GM11168 (cell line): ENCODE measurements at regions not wholly inside any gene's neighbourhood (a gene's known extent, or its start where the extent isn't known, plus 50 kb on each side); places are given as distances from the start of the nearest gene placed in this dataset.

Experiments
- in situ Hi-C: fragments of 300-500 bp; cut with MboI; formaldehyde crosslinking; loops from one replicate; pipeline ENCODE4 v1.12.0; 2022; ENCODE audit warnings: low sequenced_read_pairs; ENCODE audit not compliant: unreplicated experiment

GRCh38 chr3:132183811-132184210, 133.4 kb upstream of the ACP3 start:
- in situ Hi-C loops = no loop called here

DNA sequence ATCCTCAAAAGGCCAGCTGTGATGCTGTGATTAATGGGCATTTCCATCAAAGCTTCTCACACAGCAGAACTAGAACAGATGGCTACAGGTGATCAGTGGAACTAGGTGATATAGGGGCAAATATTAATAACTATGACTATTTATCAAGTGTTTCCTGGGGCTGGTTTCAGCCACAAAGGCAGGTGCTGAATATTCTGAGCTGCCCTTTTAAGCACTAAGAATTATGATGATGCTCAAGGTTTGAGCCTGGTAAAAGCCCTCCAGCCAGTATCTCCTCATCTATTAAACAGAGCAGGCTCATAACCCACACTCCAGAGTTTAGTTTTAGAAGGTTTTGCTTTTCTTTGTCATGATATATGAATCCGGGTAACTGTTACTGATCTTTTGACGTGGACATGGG, 129.5 kb upstream of the ACP3 start:
- in situ Hi-C loops = no loop called here

DNA sequence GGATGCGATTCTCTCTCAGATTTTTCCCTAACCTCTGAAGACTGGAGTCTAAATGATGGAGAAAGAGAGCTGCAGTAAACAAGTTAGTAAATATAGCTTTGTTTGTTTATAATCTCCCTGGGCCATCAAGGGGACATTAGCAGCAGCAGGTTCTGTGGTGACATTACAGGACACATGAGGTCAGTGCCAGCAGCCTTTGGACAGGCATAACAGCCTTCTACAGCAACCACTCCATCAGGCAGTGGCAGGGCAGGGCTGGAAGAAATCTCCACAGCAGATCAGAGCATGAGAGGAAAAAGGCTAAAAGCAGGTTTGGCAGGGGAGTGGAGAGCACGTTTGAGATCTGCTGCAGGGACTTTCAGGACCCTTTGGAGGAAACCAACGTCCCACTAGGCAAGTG, 127.6 kb upstream of the ACP3 start:
- in situ Hi-C loops = no loop called here

GRCh38 chr3:132196113-132196512, 121.1 kb upstream of the ACP3 start:
- in situ Hi-C loops = no loop called here

DNA sequence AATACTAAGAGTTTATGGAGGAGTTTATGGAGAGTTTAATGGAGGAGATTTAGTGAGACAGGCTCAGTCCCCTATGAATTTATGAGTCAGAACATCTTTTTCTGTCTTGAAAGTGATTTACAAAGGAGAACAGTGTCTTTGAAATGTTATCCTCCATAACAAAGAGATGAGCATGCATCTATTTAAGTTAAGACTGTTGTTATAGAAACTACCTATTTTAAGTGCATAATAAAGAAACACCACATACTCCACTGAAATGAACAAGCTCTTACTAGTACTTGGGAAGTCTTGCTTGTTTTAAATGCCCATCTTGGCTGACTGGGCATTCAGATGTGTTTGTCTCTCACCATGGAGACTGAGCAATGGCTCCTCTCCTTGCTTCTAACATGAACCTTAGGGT, 118.7 kb upstream of the ACP3 start:
- in situ Hi-C loops = no loop called here

DNA sequence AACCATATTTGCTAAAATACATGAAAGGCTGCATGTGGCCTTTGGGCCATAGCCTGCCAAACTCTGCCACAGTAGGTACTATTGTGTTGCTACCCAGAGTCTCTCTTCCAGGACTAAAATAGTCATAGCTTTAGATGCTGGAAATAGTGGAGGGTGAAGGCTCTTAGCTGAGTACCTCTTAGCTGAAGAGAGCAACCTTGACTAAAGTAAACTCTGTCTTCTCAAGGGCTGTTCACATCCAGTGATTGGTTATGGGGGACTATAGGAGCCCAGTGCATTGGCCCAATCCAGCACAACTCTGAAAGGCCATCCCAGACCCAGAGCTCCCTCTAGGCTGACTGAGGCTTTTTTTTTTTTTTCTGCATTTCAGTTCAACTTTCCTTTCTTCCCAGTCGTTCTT, 117.8 kb upstream of the ACP3 start:
- in situ Hi-C loops = no loop called here

GRCh38 chr3:132202586-132202985, 114.6 kb upstream of the ACP3 start:
- in situ Hi-C loops = no loop called here

DNA sequence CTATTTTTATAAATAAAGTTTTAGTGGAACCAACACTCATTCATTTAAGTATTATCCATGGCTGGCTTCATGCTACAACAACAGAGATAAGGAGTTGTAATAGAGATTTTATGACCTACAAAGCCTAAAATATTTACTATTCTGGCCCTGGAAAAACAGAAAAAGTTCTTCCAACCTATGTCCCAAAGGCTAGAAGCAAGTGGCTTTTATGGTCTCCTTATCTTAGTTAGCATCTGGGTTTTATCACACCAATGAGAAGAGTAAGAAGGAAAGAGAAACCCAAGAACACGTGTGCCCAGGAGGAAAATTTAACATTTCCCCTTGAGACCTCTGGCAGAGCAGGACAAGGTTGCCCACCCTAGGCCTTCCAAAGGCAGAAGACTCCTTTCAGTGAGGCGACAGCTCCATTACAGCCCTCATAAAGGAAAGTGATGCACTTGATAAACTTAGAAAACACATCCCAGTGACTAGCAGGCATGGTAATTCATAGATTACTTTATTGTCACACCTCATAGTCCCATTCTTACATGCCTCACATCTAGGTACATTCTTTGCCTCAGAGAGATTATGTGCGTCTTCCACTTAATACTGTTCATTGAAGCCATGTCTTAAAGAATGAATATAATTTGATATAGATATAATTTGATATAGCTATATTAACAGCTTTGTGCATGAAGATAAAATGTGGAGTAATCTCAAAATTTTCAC, 113.2 kb upstream of the ACP3 start:
- in situ Hi-C loops = no loop called here

DNA sequence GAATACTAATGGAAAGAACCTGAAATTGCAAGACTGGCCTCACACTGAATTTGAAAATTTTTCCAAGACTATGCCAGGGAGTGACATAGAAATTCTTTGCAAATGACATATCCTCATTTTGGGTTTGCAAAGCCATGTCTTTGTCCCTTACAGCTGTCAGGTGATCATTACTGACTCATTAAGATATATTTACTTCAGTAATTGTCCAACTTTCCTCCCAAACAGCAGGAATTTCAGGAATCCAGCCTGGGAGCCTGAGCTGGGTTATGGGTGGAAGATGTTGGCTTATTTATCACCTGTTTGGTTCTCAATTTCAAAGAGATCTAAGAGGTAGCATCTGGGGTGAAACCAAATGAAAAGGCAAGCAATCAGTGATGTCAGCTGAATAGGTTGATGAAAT, 111.6 kb upstream of the ACP3 start:
- in situ Hi-C loops = no loop called here

DNA sequence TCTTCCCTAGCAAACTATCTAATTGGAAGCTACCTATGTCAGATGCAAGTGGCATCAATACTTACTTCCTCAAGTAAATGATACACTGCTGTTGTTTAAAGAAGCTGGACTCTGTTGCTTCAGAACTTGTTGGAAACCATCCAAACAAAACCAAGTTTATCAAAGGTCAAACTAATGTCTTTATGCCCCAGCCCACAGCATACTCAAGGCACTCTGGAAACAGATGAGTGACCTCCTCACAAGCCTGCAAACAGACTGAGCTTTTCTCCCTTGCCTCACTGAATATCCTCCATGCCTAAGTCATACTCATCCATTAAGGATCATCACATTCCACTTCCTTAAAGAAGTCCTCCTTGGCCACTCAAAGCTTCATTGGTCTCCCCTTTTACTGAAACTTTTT, 107.4 kb upstream of the ACP3 start:
- in situ Hi-C loops = no loop called here

DNA sequence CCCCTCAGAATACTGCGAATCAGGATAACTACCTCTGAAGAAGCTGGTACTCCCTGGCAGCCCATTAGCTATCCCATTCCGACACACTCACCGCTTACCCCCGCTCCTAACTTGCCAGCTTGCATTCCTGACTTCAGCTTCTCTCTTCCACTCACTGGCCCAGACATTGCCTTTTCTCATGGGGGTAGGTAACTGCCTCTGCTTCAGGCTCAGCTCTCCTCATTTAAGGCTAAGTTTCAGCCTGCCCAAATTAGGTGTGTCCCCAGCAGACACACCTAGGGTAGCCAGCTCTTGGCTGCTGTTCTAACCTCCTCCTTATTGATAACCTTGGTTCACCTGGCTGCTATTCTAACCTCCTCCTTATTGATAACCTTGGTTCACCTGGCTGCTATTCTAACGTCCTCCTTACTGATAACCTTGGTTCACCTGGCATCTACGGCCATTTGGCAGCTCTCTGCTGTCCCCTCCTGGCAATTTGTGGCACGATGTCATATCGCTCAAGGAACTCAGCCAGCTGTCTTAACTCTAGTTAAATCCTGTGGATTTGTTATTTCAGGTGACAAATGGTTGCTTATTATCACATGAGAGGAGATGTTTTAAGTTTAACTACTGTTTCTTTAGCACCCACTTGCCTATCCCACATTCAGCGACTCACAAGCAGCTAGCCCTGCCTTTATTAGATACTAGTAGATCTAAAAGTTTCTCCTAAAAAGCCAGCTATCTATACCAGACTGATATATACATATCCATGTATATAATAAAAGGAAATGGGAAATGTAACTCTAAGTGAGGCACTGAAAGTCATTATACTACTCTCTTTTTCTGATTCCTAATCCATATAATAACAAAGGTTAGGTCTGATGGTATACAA, 106.5 kb upstream of the ACP3 start:
- in situ Hi-C loops = no loop called here

DNA sequence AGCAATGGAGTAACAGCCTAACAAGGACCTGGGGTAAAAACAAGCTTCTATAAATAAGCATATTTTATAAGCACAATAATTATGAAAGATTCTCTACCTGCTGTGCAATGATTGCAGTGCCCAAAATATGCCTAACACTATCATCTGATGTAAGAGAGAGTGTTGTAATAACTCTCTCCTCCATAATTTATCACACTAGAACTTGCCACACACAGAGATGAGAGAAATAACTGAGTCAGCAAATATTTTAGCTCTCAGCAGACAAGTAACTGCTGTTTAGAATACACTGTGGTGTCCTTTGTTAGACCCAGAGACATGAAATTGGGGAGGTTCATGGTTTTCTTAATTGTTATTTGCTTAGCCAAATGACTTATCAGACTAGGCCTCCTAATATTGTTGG, 105.3 kb upstream of the ACP3 start:
- in situ Hi-C loops = no loop called here

DNA sequence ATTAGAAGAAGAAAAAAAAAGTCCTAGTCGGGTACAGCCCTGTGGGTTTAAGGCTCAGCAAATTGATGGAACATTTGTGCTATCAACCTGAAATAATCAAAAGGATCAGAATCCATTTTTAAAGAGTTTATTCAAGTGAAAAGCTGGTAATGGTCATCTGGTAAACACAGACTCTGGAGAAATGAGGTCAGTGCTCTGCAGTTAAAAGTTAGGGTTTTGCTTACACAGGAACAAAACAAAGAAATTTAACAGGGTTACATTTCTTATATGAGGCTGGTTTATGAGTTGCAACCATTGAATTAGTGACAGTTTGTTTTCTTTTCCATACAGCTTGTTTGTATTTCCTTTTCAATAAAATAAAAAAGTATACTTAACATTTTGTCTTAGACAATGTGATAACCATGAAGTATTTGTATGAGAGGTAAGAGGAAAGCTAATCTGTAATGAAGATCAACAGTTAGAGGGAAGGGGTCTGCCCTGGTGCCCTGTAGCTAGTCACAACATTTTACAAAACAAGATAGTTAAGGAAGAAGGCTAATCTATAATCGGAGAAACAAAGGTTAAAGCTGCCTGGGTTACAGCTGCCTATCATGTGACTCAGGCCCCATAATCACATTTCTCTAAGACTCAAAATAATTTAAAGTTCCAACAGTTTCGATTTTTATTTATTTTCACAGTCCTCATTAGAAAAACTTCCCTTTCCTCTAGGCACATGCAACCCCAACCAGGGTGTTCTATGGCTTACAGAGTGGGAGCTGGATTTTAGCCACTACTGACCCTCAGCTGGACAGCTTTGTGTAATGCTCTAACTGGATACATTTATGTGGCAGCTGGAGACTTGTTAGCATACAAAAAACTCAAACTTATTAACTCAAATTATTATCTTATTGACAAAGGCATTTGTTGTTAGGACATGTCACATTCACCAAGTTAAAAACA, 98.1 kb upstream of the ACP3 start:
- in situ Hi-C loops = no loop called here

DNA sequence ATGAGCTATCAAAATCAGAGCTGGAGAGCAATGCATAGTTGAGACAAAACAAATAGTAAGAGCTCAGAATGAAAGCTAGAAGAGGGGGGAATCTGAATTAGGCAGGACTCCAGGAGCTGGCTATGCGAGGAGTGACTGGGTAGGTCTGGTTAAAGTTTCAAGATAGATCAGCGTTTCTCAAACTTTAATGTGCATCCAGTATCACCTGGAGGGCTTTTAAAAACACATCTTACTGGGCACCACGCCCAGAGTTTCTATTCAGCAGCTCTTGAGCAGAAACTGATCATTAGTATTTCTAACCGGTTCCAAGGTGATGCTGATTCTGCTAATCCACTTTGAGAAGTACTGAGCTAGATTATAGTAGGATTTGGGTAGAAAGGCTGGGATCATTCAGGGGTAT, 96.2 kb upstream of the ACP3 start:
- in situ Hi-C loops = no loop called here

DNA sequence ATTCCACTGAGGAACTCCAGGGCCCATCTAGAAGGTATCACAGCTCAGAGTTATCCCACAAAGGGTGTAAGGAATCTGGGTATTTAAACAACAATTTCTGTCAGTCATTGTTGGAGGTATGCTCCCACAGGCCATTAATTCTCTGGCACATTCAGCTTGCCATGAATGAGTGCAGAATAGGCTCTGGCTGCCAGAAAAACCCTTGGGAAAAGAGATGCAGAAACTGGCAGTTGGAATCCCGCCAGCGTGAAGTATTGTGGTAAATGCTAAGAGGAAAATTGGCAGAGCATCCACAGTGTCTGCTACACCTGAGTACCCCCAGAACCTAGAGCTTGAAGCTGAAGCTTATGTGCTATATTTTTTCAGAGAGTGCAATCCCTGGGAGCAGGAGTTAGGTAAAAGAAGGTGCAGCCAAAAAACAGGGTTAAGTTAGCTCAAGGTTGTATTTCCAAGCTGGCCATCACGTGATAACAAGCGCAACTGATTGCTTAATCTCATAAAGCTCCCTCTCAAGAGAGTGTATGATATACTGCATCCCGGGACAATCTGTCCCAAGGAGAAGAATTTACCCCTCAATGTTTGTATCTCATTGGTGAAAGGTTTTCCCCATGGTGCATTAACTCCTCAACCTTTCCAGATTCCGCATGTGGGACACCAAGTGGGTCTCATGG, 94.2 kb upstream of the ACP3 start:
- in situ Hi-C loops = no loop called here

GRCh38 chr3:132225664-132226063, 91.5 kb upstream of the ACP3 start:
- in situ Hi-C loops = no loop called here

GRCh38 chr3:132228923-132229322, 88.3 kb upstream of the ACP3 start:
- in situ Hi-C loops = no loop called here

DNA sequence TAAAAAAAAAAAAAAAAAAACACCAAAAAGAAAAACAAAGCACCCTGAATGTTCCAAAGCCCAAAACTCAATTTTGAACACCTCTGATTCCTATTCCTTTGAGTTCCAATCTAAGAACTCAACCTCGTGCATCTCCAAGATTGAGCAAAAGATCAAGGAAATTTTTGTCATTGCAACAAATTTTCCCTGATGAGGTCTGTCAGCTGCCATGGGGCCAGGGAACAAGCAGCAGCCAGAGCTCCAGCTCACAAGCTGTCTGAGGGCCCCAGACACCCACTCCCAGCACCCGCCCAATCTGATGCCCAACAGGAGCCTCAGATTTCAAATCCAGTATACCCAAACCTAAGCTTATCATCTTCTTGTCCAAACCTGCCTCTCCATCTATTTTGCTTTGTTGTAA, 87.6 kb upstream of the ACP3 start:
- in situ Hi-C loops = no loop called here

GRCh38 chr3:132230156-132231000, 86.8 kb upstream of the ACP3 start:
- in situ Hi-C loops = no loop called here
